Aorta (tissue), 5 donors: ENCODE measurements at regions not wholly inside any gene's neighbourhood (a gene's known extent, or its start where the extent isn't known, plus 50 kb on each side); places are given as distances from the start of the nearest gene placed in this dataset.
"Not testable (repeated sequence)": the region's sequence is repeated elsewhere in the genome, so short reads cannot be mapped to it uniquely, and the experiment has no call there.

Source experiments
- ATAC-seq: fragments of 200-7000 bp; cut with Tn5 transposase; one replicate; pipeline ENCODE4 v1.9.1; 2022; ENCODE audit warnings: moderate library complexity; ENCODE audit not compliant: low FRiP score
- DNase-seq, 2 donors: peaks; one replicate each; pipeline ENCODE4 v3.0.0-alpha.2; 2020
- H3K27ac ChIP-seq, 2 donors: one replicate each; pipeline ENCODE4 v1.5.1; 2013; ENCODE audit warnings: low read length in 2 of 2, mild to moderate bottlenecking in 2 of 2, moderate library complexity in 2 of 2, control low read depth in 1 of 2, inconsistent platforms in 1 of 2, low read depth in 1 of 2
- H3K27me3 ChIP-seq, 2 donors: one replicate each; pipeline ENCODE4 v1.6.1; 2013; ENCODE audit warnings: control low read depth in 1 of 2, low read length in 1 of 2, mild to moderate bottlenecking in 1 of 2, moderate library complexity in 1 of 2; ENCODE audit not compliant: insufficient read depth in 2 of 2, control insufficient read depth in 1 of 2
- H3K36me3 ChIP-seq, 2 donors: one replicate each; pipeline ENCODE4 v1.6.1; 2013; ENCODE audit warnings: control low read depth in 1 of 2, low read length in 1 of 2, mild to moderate bottlenecking in 1 of 2; ENCODE audit not compliant: insufficient read depth in 2 of 2, control insufficient read depth in 1 of 2
- H3K4me1 ChIP-seq, 2 donors: one replicate each; pipeline ENCODE4 v1.6.1; 2013; ENCODE audit warnings: low read length in 2 of 2, control low read depth in 1 of 2, mild to moderate bottlenecking in 1 of 2, moderate library complexity in 1 of 2; ENCODE audit not compliant: insufficient read depth in 2 of 2, control insufficient read depth in 1 of 2
- H3K4me3 ChIP-seq, 2 donors: one replicate each; pipeline ENCODE4 v1.5.1; 2013; ENCODE audit warnings: low read length in 2 of 2, control low read depth in 1 of 2, mild to moderate bottlenecking in 1 of 2
- H3K9me3 ChIP-seq: one replicate; pipeline ENCODE4 v1.6.1; 2013; ENCODE audit warnings: mild to moderate bottlenecking, low read length; ENCODE audit not compliant: control insufficient read depth
- WGBS, 2 donors: extraction: QIAGEN DNeasy Blood & Tissue Kit; methylation state at CpG; one replicate each; pipeline ENCODE4 v1.1.7; 2013; 5-methylcytosine and 5-hydroxymethylcytosine counted together
- intact Hi-C, 2 donors: fragments of 100-400 bp; cut with DNase I; formaldehyde crosslinking; loops; one replicate each; pipeline versions ENCODE4 v1.14.2 to v1.15.0; 2022
- donor health status: healthy with polysubstance abuse.
- donor health status: Bipolar disorder and iron deficiency.
- donor health status: DM: no; HTN: no; CAD: no.
- donor health status: DM: no; HTN: no; CAD: no.
- donor health status: DM: yes; HTN: yes; CAD: no.

GRCh38 chr2:128671981-128672757 is 353.5 kb upstream of the HS6ST1 start:
- H3K9me3 ChIP-seq, DNase-seq, H3K4me3 ChIP-seq, intact Hi-C loops, H3K27ac ChIP-seq, H3K27me3 ChIP-seq, ATAC-seq, H3K4me1 ChIP-seq, H3K36me3 ChIP-seq: not testable (repeated sequence)
- WGBS, 2 donors = 95 to 96% methylated on average over 34 to 36 of the region's 36 CpGs

GRCh38 chr2:128679680-128680079 is 361.0 kb upstream of the HS6ST1 start:
- H3K27me3 ChIP-seq, H3K9me3 ChIP-seq, H3K36me3 ChIP-seq, intact Hi-C loops, DNase-seq, H3K27ac ChIP-seq, H3K4me3 ChIP-seq, H3K4me1 ChIP-seq, ATAC-seq: not testable (repeated sequence)
- WGBS, 2 donors = 90 to 91% methylated on average over 12 of the region's 12 CpGs

GRCh38 chr2:128681507-128681906 is 362.8 kb upstream of the HS6ST1 start:
- intact Hi-C loops = no loop called here
- DNase-seq (no peak), ATAC-seq (no peak)
- no peak overlapping the region for H3K27ac ChIP-seq
- no peaks in the 10 kb centered on the region for H3K36me3 ChIP-seq
- no peaks in the 10 kb centered on the region for H3K4me1 ChIP-seq
- 56 to 67% methylated on average over 5 of the region's 5 CpGs for WGBS, 2 donors
- no peaks in the 10 kb centered on the region for H3K9me3 ChIP-seq
- no peaks in the 10 kb centered on the region for H3K27me3 ChIP-seq
- H3K4me3 ChIP-seq = no peak overlapping the region

DNA sequence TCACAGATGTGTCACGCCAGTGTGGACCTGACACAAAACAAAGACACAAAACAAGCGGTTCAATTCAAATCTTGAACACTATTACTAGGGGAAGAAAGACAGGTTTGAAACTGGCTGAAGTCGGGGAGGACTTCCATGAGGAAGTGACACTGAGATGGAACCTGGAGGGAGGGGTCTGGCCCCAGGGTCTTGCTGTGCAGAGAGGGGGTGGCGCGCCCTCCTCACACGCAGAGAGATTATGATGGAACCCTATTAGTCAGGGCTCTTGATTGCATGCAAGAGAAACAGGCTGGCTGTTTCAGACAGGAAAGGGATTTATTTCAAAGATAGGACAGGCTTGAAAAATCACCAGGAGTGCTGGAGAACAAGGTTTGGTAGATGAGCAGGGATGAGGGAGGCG is 363.6 kb upstream of the HS6ST1 start:
- WGBS, 2 donors = 93% methylated on average over 7 of the region's 7 CpGs
- Histone ChIP-seq H3K27me3 (no peaks in the 10 kb centered on the region), H3K9me3 (no peaks in the 10 kb centered on the region), H3K4me3 (no peak overlapping the region), H3K27ac (no peak overlapping the region), H3K4me1 (no peaks in the 10 kb centered on the region), H3K36me3 (no peaks in the 10 kb centered on the region)
- ATAC-seq = no peak
- no peak for DNase-seq
- intact Hi-C loops = no loop called here

DNA sequence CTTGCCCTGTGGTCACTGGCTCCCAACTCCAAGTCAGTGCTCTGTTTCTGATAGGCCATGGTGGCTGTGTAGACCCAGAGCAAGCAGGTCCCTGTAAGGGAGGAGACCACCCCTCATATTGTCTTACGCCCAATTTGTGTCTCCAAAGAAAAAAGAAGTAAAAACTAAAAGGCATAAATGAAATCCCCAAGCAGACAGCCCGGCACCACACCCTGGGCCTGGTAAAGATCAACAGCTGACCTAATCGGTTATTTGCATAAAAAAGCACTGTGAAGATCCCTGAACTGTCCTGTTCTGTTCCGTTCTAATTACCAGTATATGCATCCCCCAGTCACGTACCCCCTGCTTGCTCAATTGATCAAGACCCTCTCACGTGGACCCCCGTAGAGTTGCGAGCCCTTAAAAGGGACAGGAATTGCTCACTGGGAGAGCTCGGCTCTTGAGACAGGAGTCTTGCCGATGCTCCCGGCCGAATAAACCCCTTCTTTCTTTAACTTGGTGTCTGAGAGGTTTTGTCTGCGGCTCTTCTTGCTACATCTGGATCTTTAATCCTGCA is 364.1 kb upstream of the HS6ST1 start:
- H3K36me3 ChIP-seq = no peaks in the 10 kb centered on the region
- no peak for DNase-seq
- H3K27ac ChIP-seq = no peak overlapping the region
- ATAC-seq = no peak
- no peaks in the 10 kb centered on the region for H3K9me3 ChIP-seq
- H3K27me3 ChIP-seq = no peaks in the 10 kb centered on the region
- H3K4me1 ChIP-seq = no peaks in the 10 kb centered on the region
- WGBS, 2 donors = 95 to 96% methylated on average over 13 of the region's 13 CpGs
- H3K4me3 ChIP-seq = no peak overlapping the region
- intact Hi-C loops = no loop called here

- DNase-seq (no peak), ATAC-seq (no peak)
- no peaks in the 10 kb centered on the region for H3K27me3 ChIP-seq
- no peak overlapping the region for H3K27ac ChIP-seq
- no peaks in the 10 kb centered on the region for H3K36me3 ChIP-seq
- no peaks in the 10 kb centered on the region for H3K4me1 ChIP-seq
- no peak overlapping the region for H3K4me3 ChIP-seq
- 92 to 95% methylated on average over 2 of the region's 2 CpGs for WGBS, 2 donors
- intact Hi-C loops = no loop called here
- no peaks in the 10 kb centered on the region for H3K9me3 ChIP-seq
Observed at GRCh38 chr2:128684523-128684922, 365.9 kb upstream of the HS6ST1 start.

DNA sequence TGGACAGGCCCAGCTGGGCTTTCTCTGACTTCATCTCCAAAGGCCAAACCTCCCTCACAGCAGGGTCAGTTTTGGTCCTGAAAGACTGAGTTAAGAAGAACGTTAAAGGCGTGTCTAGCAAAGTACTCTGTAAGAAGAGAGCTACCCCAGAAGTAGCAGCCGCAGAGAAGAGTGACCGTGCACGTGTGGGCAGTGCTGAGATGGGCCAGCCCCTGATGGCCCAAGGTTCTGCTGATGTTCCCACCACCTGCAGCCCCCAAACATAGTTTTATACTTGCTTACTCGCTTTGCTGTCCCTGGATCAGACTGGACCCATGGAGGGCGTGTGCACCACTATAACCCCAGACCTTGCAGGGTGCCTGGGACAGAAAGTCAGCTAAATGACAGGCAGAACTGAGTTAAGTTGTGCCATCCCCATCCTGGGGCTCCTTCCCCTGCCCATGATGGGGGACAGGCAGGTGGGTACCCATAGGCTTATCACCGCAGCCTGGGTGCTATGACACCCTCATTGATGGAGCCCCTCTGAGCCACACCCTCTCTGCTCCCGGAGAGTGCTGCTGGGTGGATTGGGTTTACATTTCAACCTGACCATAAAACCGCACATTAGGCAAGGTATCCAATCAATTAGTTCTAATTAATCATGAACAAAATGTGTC is 367.3 kb upstream of the HS6ST1 start:
- DNase-seq = no peak

DNA sequence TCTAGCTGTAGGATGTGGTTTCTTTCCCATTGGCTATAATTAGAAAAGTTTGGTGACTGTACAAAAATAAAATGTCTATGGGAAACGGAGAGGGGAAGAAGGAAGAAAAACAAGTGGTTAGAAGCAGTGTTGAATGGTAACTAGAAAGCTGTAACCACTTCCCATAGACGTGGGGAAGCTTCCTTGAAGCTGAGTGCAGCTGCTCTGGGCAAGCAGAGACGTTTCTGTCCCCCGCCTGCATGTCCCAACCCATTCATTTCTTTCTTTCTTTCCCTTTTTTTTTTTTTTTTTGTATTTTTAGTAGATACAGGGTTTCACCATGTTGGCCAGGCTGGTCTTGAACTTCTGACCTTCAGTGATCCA is 367.8 kb upstream of the HS6ST1 start:
- Histone ChIP-seq H3K27me3 (no peaks in the 10 kb centered on the region), H3K4me3 (no peak overlapping the region), H3K27ac (no peak overlapping the region), H3K4me1 (no peaks in the 10 kb centered on the region), H3K36me3 (no peaks in the 10 kb centered on the region), H3K9me3 (no peaks in the 10 kb centered on the region)
- 28 to 55% methylated on average over 4 of the region's 4 CpGs for WGBS, 2 donors
- DNase-seq (no peak), ATAC-seq (no peak)
- intact Hi-C loops = no loop called here

More for the DNA sequence above, 367.3 kb upstream of the HS6ST1 start:
- H3K36me3 ChIP-seq = no peaks in the 10 kb centered on the region
- H3K27ac ChIP-seq = no peak overlapping the region
- H3K4me3 ChIP-seq = no peak overlapping the region
- 94 to 95% methylated on average over 10 of the region's 10 CpGs for WGBS, 2 donors
- H3K4me1 ChIP-seq = no peaks in the 10 kb centered on the region
- intact Hi-C loops = no loop called here
- ATAC-seq = no peak
- H3K27me3 ChIP-seq = no peaks in the 10 kb centered on the region
- H3K9me3 ChIP-seq = no peaks in the 10 kb centered on the region
